ENCODE measurements at regions not wholly inside any gene's neighbourhood (a gene's known extent, or its start where the extent isn't known, plus 50 kb on each side); places are given as distances from the start of the nearest gene placed in this dataset.

- Histone ChIP-seq H3K9ac (no peak overlapping the region), H3K79me2 (ENCODE audit: insufficient read depth) (no peaks in the 10 kb centered on the region), H3K4me3 (no peak overlapping the region), H3F3A (ENCODE audit: insufficient read depth) (no peaks in the 10 kb centered on the region), H3K9me2 (ENCODE audit: insufficient read depth) (no peaks in the 10 kb centered on the region), H3K27me3 (replicated peaks; ENCODE audit: insufficient read depth) (no peaks in the 10 kb centered on the region), H4K20me1 (ENCODE audit: insufficient read depth) (no peaks in the 10 kb centered on the region), H2AFZ (no peak overlapping the region), H3K4me2 (ENCODE audit: unreplicated experiment) (no peak overlapping the region), H3K9me3 (ENCODE audit: low read depth) (no peaks in the 10 kb centered on the region), H3K36me3 (ENCODE audit: low read depth) (no peaks in the 10 kb centered on the region), H3K27ac (no peak overlapping the region), H3K4me1 (ENCODE audit: insufficient read depth) (no peaks in the 10 kb centered on the region)
- WGBS, 2 experiments (ENCODE audit: low coverage in 1 of 2, low lambda C conversion rate in 2 of 2, missing lambda C conversion rate in 2 of 2): 87 to 94% methylated on average over 2 of the region's 2 CpGs
- in situ Hi-C loops (cut with MboI): no loop called here
- DNase-seq: no peak
- no peak for TF ChIP-seq EZH2phosphoT487 (IDR thresholded peaks at IDR 0.05; ENCODE audit: insufficient read depth, low read depth)
- no peak for TF ChIP-seq EZH2 (IDR thresholded peaks at IDR 0.05; ENCODE audit: insufficient read depth, poor library complexity, severe bottlenecking)
Observed at GRCh38 chr7:115447495-115447894, 525.6 kb downstream of the MDFIC start.

DNA sequence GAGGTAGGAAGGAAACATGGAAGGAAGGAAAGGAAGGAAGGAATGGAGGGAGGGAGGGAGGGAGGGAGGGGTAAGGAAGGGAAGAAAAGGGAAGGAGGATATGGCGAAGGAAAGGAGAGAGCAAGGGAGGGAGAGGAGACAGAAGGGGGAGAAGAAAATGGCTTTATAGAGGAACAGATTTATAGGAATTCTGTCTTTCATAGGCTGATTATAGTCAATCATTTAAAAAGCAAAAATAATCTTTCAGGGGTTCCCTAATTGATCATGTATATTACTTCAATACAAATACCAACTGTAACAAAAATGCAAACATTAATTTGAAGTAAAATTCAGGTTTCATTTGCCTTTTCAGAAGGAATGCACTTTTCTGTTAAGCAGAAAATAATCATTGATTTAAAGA lies 519.1 kb downstream of the MDFIC start:
- Histone ChIP-seq H3K4me1 (ENCODE audit: insufficient read depth) (no peaks in the 10 kb centered on the region), H3K36me3 (ENCODE audit: low read depth) (no peaks in the 10 kb centered on the region), H3K9ac (no peak overlapping the region), H3K27me3 (replicated peaks; ENCODE audit: insufficient read depth) (no peaks in the 10 kb centered on the region; the same call in 1 of the 2 replicates), H3K4me2 (ENCODE audit: unreplicated experiment) (no peak overlapping the region), H2AFZ (no peak overlapping the region), H3K9me3 (ENCODE audit: low read depth) (no peaks in the 10 kb centered on the region), H3K9me2 (ENCODE audit: insufficient read depth) (no peaks in the 10 kb centered on the region), H3K79me2 (ENCODE audit: insufficient read depth) (no peaks in the 10 kb centered on the region), H3K27ac (no peak overlapping the region), H3F3A (ENCODE audit: insufficient read depth) (no peaks in the 10 kb centered on the region), H4K20me1 (ENCODE audit: insufficient read depth) (no peaks in the 10 kb centered on the region), H3K4me3 (no peak overlapping the region)
- DNase-seq: no peak
- WGBS, 2 experiments (ENCODE audit: low coverage in 1 of 2, low lambda C conversion rate in 2 of 2, missing lambda C conversion rate in 2 of 2): 74% methylated on average over 1 of the region's 1 CpG; no CpG with 5 or more reads in 1 of the 2 experiments
- in situ Hi-C loops (cut with MboI): no loop called here
- TF ChIP-seq EZH2phosphoT487 (IDR thresholded peaks at IDR 0.05; ENCODE audit: insufficient read depth, low read depth): no peak
- TF ChIP-seq EZH2 (IDR thresholded peaks at IDR 0.05; ENCODE audit: insufficient read depth, poor library complexity, severe bottlenecking): no peak

DNA sequence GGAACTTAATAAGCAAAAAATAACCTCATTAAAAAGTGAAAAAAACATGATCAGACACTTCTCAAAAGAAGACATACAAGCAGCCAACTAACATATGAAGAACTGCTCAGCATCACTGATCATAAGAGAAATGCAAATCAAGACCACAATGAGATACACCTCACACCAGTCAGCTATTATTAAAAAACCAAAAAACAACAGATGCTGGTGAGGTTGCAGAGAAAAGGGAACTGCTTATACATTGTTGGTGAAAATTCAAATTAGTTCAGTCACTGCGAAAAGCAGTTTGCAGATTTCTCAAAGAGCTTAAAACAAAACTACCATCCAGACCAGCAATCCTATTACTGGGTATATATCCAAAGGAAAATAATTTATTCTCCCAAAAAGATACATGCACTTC lies 513.3 kb downstream of the MDFIC start:
- Histone ChIP-seq H3K4me1 (ENCODE audit: insufficient read depth) (no peaks in the 10 kb centered on the region), H3K27ac (no peak overlapping the region), H3K9me3 (ENCODE audit: low read depth) (no peaks in the 10 kb centered on the region), H3K79me2 (ENCODE audit: insufficient read depth) (no peaks in the 10 kb centered on the region), H3K9me2 (ENCODE audit: insufficient read depth) (no peaks in the 10 kb centered on the region), H3K36me3 (ENCODE audit: low read depth) (no peaks in the 10 kb centered on the region), H3K4me3 (no peak overlapping the region), H3F3A (ENCODE audit: insufficient read depth) (no peaks in the 10 kb centered on the region), H3K27me3 (replicated peaks; ENCODE audit: insufficient read depth) (no peaks in the 10 kb centered on the region), H2AFZ (no peak overlapping the region), H3K4me2 (ENCODE audit: unreplicated experiment) (no peak overlapping the region), H3K9ac (no peak overlapping the region), H4K20me1 (ENCODE audit: insufficient read depth) (no peaks in the 10 kb centered on the region)
- in situ Hi-C loops (cut with MboI): no loop called here
- TF ChIP-seq EZH2phosphoT487 (IDR thresholded peaks at IDR 0.05; ENCODE audit: insufficient read depth, low read depth) (no peak), EZH2 (IDR thresholded peaks at IDR 0.05; ENCODE audit: insufficient read depth, poor library complexity, severe bottlenecking) (no peak)
- 58 to 63% methylated on average over 1 of the region's 1 CpG for WGBS, 2 experiments (ENCODE audit: low coverage in 1 of 2, low lambda C conversion rate in 2 of 2, missing lambda C conversion rate in 2 of 2)
- DNase-seq: no peak

- H3K4me1 ChIP-seq (ENCODE audit: insufficient read depth): no peaks in the 10 kb centered on the region
- in situ Hi-C loops (cut with MboI): no loop called here
Observed at GRCh38 chr7:115429918-115430317, 508.0 kb downstream of the MDFIC start.

GRCh38 chr7:115417662-115418061 lies 495.8 kb downstream of the MDFIC start:
- WGBS, 2 experiments (ENCODE audit: low coverage in 1 of 2, low lambda C conversion rate in 2 of 2, missing lambda C conversion rate in 2 of 2): 87 to 93% methylated on average over 4 of the region's 4 CpGs
- Histone ChIP-seq H3K27me3 (replicated peaks; ENCODE audit: insufficient read depth) (no peaks in the 10 kb centered on the region), H3K9me3 (ENCODE audit: low read depth) (no peaks in the 10 kb centered on the region), H3K9me2 (ENCODE audit: insufficient read depth) (no peaks in the 10 kb centered on the region; the same call in 1 of the 2 replicates), H3K36me3 (ENCODE audit: low read depth) (no peaks in the 10 kb centered on the region), H3K4me2 (ENCODE audit: unreplicated experiment) (no peak overlapping the region), H2AFZ (no peak overlapping the region), H3K4me3 (no peak overlapping the region), H3K4me1 (ENCODE audit: insufficient read depth) (no peaks in the 10 kb centered on the region), H3K27ac (no peak overlapping the region), H4K20me1 (ENCODE audit: insufficient read depth) (no peaks in the 10 kb centered on the region), H3K79me2 (ENCODE audit: insufficient read depth) (no peaks in the 10 kb centered on the region), H3K9ac (no peak overlapping the region), H3F3A (ENCODE audit: insufficient read depth) (no peaks in the 10 kb centered on the region)
- TF ChIP-seq EZH2phosphoT487 (IDR thresholded peaks at IDR 0.05; ENCODE audit: insufficient read depth, low read depth) (no peak), EZH2 (IDR thresholded peaks at IDR 0.05; ENCODE audit: insufficient read depth, poor library complexity, severe bottlenecking) (no peak)
- no peak for DNase-seq
- in situ Hi-C loops (cut with MboI): no loop called here

More at GRCh38 chr7:115429918-115430317, 508.0 kb downstream of the MDFIC start:
- Histone ChIP-seq H3K4me2 (ENCODE audit: unreplicated experiment) (no peak overlapping the region), H3K9ac (no peak overlapping the region), H3F3A (ENCODE audit: insufficient read depth) (no peaks in the 10 kb centered on the region), H3K36me3 (ENCODE audit: low read depth) (no peaks in the 10 kb centered on the region), H3K9me2 (ENCODE audit: insufficient read depth) (no peaks in the 10 kb centered on the region), H3K79me2 (ENCODE audit: insufficient read depth) (no peaks in the 10 kb centered on the region), H3K4me3 (no peak overlapping the region), H2AFZ (no peak overlapping the region), H4K20me1 (ENCODE audit: insufficient read depth) (no peaks in the 10 kb centered on the region), H3K27ac (no peak overlapping the region), H3K27me3 (replicated peaks; ENCODE audit: insufficient read depth) (no peaks in the 10 kb centered on the region), H3K9me3 (ENCODE audit: low read depth) (no peaks in the 10 kb centered on the region)
- 68 to 70% methylated on average over 3 of the region's 3 CpGs for WGBS, 2 experiments (ENCODE audit: low coverage in 1 of 2, low lambda C conversion rate in 2 of 2, missing lambda C conversion rate in 2 of 2)
- TF ChIP-seq EZH2 (IDR thresholded peaks at IDR 0.05; ENCODE audit: insufficient read depth, poor library complexity, severe bottlenecking) (no peak), EZH2phosphoT487 (IDR thresholded peaks at IDR 0.05; ENCODE audit: insufficient read depth, low read depth) (no peak)
- DNase-seq: no peak

All from GM23248 (cell line).